Spleen (tissue), 11 donors: ENCODE measurements at regions not wholly inside any gene's neighbourhood (a gene's known extent, or its start where the extent isn't known, plus 50 kb on each side); places are given as distances from the start of the nearest gene placed in this dataset.
"Not testable (repeated sequence)": the region's sequence is repeated elsewhere in the genome, so short reads cannot be mapped to it uniquely, and the experiment has no call there.

ENCODE experiments used
- DNase-seq: peaks from one replicate; pipeline ENCODE4 v3.0.0-alpha.2; 2020
- H3K27ac ChIP-seq, 8 donors: fragments of 200-600 bp; sonication (generic) in 7 of 8; 1 replicate in 4 of 8; 2 replicates in 4 of 8; pipeline versions ENCODE4 v1.5.0 to v1.8.0; 2016 to 2021; ENCODE audit warnings: inconsistent platforms in 4 of 8, mild to moderate bottlenecking in 4 of 8, moderate library complexity in 1 of 8
- H3K27me3 ChIP-seq, 7 donors: fragments of 200-600 bp; sonication (generic) in 6 of 7; replicated peaks in 1 of 7; 1 replicate in 4 of 7; 2 replicates in 3 of 7; pipeline versions ENCODE4 v1.5.0 to v1.8.0; 2016 to 2021; ENCODE audit warnings: inconsistent platforms in 3 of 7, mild to moderate bottlenecking in 1 of 7
- H3K36me3 ChIP-seq, 6 donors: fragments of 200-600 bp; sonication (generic) in 5 of 6; 1 replicate in 4 of 6; 2 replicates in 2 of 6; pipeline versions ENCODE4 v1.5.0 to v1.8.0; 2016 to 2021; ENCODE audit warnings: inconsistent platforms in 2 of 6
- H3K4me1 ChIP-seq, 6 donors: fragments of 200-600 bp; sonication (generic) in 5 of 6; 1 replicate in 3 of 6; 2 replicates in 3 of 6; pipeline versions ENCODE4 v1.5.0 to v1.8.0; 2016 to 2021; ENCODE audit warnings: inconsistent platforms in 3 of 6
- H3K4me3 ChIP-seq, 8 donors: fragments of 200-600 bp; sonication (generic) in 7 of 8; 1 replicate in 4 of 8; 2 replicates in 4 of 8; pipeline versions ENCODE4 v1.5.0 to v1.8.0; 2016 to 2021; ENCODE audit warnings: inconsistent platforms in 4 of 8, mild to moderate bottlenecking in 4 of 8, moderate library complexity in 2 of 8
- H3K9me3 ChIP-seq, 8 donors: fragments of 200-600 bp; sonication (generic) in 7 of 8; 1 replicate in 4 of 8; 2 replicates in 4 of 8; pipeline versions ENCODE4 v1.5.0 to v1.8.0; 2016 to 2021; ENCODE audit warnings: inconsistent platforms in 4 of 8
- POLR2A ChIP-seq, 3 donors: fragments of 450-650 bp; IDR thresholded peaks; one replicate each; pipeline ENCODE4 v1.5.1; 2017; ENCODE audit warnings: antibody characterized with exemption in 3 of 3, mild to moderate bottlenecking in 1 of 3
- POLR2AphosphoS5 ChIP-seq, 3 donors: sonication (generic); formaldehyde crosslinking; IDR thresholded peaks; one replicate each; pipeline ENCODE4 v1.5.1; 2017; ENCODE audit warnings: antibody characterized with exemption in 3 of 3
- WGBS, 5 donors: extraction: QIAGEN DNeasy Blood & Tissue Kit in 3 of 5; methylation state at CpG; one replicate each; pipeline versions ENCODE4 v1.1.5 to v1.1.7; 2013 to 2018; 5-methylcytosine and 5-hydroxymethylcytosine counted together
- intact Hi-C: fragments of 100-400 bp; cut with DNase I; formaldehyde crosslinking; loops from one replicate; pipeline ENCODE4 v1.15.0; 2023; ENCODE audit warnings: low total_unique reads
- TF ChIP-seq, protein P1 (sequence below), 11 experiments: fragments of 200-600 bp in 7 of 11; fragments of 450-650 bp in 4 of 11; sonication (generic) in 4 of 11; IDR thresholded peaks in 8 of 11; conservative IDR thresholded peaks in 3 of 11; 1 replicate in 7 of 11; 2 replicates in 4 of 11; pipeline versions ENCODE4 v1.4.0 to v1.8.0; 2016 to 2021; ENCODE audit warnings: antibody characterized with exemption in 11 of 11, inconsistent platforms in 4 of 11, mild to moderate bottlenecking in 1 of 11
- donor health status: healthy with polysubstance abuse.
- donor health status: DM: no; HTN: no; CAD: no; lungs with moderate emphysema.
- donor health status: DM: no; HTN: no; CAD: no.
- donor health status: Bipolar disorder and iron deficiency.
- donor health status: healthy.
- donor health status: DM: no; HTN: no; CAD: no.
- donor health status: DM: yes; HTN: yes; CAD: no.

DNA sequence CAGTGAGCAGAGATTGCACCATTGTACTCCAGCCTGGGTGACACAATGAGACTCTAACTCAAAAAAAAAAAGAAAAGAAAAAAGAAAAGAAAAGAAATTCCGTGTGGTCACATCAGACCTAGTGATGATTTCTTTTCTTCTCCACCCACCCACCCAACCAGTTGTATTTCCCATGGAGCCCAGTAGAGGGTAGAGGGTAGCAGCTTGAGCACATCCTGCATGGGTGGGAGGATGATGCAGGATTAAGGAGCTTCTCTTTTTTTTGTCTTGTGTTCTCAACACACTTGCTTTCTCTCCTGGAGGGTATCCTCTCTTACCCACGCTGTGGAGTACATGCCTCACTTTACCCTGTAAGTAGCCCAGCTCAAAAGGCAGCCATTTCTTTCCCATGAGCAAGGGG is 118.6 kb upstream of the CARD11 start:
- Histone ChIP-seq H3K27ac (no peak overlapping the region), H3K9me3 (peaks cover 0 to 8% (median 0%) of the 10 kb centered on the region in 8 donors), H3K27me3 (peaks cover 0 to 19% (median 0%) of the 10 kb centered on the region in 7 donors), H3K36me3 (no peaks in the 10 kb centered on the region), H3K4me1 (no peaks in the 10 kb centered on the region), H3K4me3 (no peak overlapping the region)
- intact Hi-C loops = no loop called here
- TF ChIP-seq POLR2A (IDR thresholded peaks at IDR 0.05) (no peak), POLR2AphosphoS5 (IDR thresholded peaks at IDR 0.05) (no peak)
- TF ChIP-seq, protein P1, sequence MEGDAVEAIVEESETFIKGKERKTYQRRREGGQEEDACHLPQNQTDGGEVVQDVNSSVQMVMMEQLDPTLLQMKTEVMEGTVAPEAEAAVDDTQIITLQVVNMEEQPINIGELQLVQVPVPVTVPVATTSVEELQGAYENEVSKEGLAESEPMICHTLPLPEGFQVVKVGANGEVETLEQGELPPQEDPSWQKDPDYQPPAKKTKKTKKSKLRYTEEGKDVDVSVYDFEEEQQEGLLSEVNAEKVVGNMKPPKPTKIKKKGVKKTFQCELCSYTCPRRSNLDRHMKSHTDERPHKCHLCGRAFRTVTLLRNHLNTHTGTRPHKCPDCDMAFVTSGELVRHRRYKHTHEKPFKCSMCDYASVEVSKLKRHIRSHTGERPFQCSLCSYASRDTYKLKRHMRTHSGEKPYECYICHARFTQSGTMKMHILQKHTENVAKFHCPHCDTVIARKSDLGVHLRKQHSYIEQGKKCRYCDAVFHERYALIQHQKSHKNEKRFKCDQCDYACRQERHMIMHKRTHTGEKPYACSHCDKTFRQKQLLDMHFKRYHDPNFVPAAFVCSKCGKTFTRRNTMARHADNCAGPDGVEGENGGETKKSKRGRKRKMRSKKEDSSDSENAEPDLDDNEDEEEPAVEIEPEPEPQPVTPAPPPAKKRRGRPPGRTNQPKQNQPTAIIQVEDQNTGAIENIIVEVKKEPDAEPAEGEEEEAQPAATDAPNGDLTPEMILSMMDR (IDR thresholded peaks at IDR 0.05 in 8 of 11, conservative IDR thresholded peaks at IDR 0.05 in 3 of 11) = peak in 1 of 11 experiments; percentile 13
- no peak for DNase-seq
- WGBS, 5 donors = 48 to 67% (median 60%) methylated on average over 2 of the region's 2 CpGs

DNA sequence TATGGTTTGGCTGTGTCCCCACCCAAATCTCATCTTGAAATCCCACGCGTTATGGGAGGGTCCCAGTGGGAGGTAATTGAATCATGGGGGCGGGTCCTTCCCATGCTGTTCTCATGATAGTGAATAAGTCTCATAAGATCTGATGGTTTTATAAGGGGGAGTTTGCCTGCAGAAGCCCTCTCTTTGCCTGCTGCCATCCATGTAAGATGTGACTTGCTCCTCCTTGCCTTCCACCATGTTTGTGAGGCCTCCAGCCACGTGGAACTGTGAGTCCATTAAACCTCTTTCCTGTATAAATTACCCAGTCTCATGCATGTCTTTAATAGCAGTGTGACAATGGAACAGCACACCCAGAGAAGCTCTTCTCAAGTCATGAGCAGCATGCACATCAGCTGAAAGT is 119.1 kb upstream of the CARD11 start:
- DNase-seq, H3K27ac ChIP-seq, intact Hi-C loops, H3K4me1 ChIP-seq, H3K9me3 ChIP-seq, H3K36me3 ChIP-seq, H3K4me3 ChIP-seq: not testable (repeated sequence)
- 67 to 89% (median 71%) methylated on average over 4 of the region's 4 CpGs for WGBS, 5 donors
- H3K27me3 ChIP-seq = peaks cover 0 to 20% (median 0%) of the 10 kb centered on the region in 7 donors

GRCh38 chr7:3164380-3164792 is 120.7 kb upstream of the CARD11 start:
- WGBS, 5 donors = 51 to 67% (median 64%) methylated on average over 10 of the region's 10 CpGs
- Histone ChIP-seq H3K36me3 (no peaks in the 10 kb centered on the region), H3K27me3 (peaks cover 0 to 30% (median 0%) of the 10 kb centered on the region in 7 donors), H3K4me3 (no peak overlapping the region), H3K4me1 (no peaks in the 10 kb centered on the region), H3K27ac (no peak overlapping the region), H3K9me3 (peaks cover 0 to 8% (median 0%) of the 10 kb centered on the region in 8 donors)
- TF ChIP-seq, protein P1 (IDR thresholded peaks at IDR 0.05 in 8 of 11, conservative IDR thresholded peaks at IDR 0.05 in 3 of 11) = no peak
- intact Hi-C loops = no loop called here
- no peak for DNase-seq

GRCh38 chr7:3165681-3166580 is 122.3 kb upstream of the CARD11 start:
- Histone ChIP-seq H3K27ac (no peak overlapping the region), H3K4me1 (no peaks in the 10 kb centered on the region), H3K4me3 (no peak overlapping the region), H3K9me3 (peaks cover 0 to 8% (median 0%) of the 10 kb centered on the region in 8 donors), H3K27me3 (peaks cover 0 to 40% (median 0%) of the 10 kb centered on the region in 7 donors), H3K36me3 (no peaks in the 10 kb centered on the region)
- intact Hi-C loops = no loop called here
- WGBS, 5 donors = 79 to 88% (median 81%) methylated on average over 21 of the region's 21 CpGs
- no peak for DNase-seq
- TF ChIP-seq POLR2AphosphoS5 (IDR thresholded peaks at IDR 0.05) (no peak), POLR2A (IDR thresholded peaks at IDR 0.05) (no peak)
- TF ChIP-seq, protein P1 (IDR thresholded peaks at IDR 0.05 in 8 of 11, conservative IDR thresholded peaks at IDR 0.05 in 3 of 11) = no peak
